Tibial nerve (tissue), 4 donors: ENCODE measurements at regions not wholly inside any gene's neighbourhood (a gene's known extent, or its start where the extent isn't known, plus 50 kb on each side); places are given as distances from the start of the nearest gene placed in this dataset.
"Not testable (repeated sequence)": the region's sequence is repeated elsewhere in the genome, so short reads cannot be mapped to it uniquely, and the experiment has no call there.

Source experiments
- DNase-seq, 2 donors: peaks; one replicate each; pipeline ENCODE4 v3.0.0-alpha.2; 2019; ENCODE audit warnings: low spot score in 2 of 2
- H3K27ac ChIP-seq, 4 donors: fragments of 200-600 bp; sonication (generic) in 3 of 4; one replicate each; pipeline ENCODE4 v1.5.1; 2017 to 2019; ENCODE audit warnings: mild to moderate bottlenecking in 1 of 4
- H3K27me3 ChIP-seq, 2 donors: fragments of 200-600 bp; sonication (generic) in 1 of 2; one replicate each; pipeline versions ENCODE4 v1.5.1 to v1.6.0; 2017 to 2019
- H3K36me3 ChIP-seq, 3 donors: fragments of 200-600 bp; sonication (generic); one replicate each; pipeline ENCODE4 v1.5.1; 2018 to 2019
- H3K4me1 ChIP-seq, 4 donors: fragments of 200-600 bp; sonication (generic) in 3 of 4; one replicate each; pipeline ENCODE4 v1.5.1; 2017 to 2019
- H3K4me3 ChIP-seq, 4 donors: fragments of 200-600 bp; sonication (generic) in 3 of 4; one replicate each; pipeline ENCODE4 v1.5.1; 2017 to 2019; ENCODE audit warnings: mild to moderate bottlenecking in 1 of 4, moderate library complexity in 1 of 4
- H3K9me3 ChIP-seq, 4 donors: fragments of 200-600 bp; sonication (generic) in 3 of 4; one replicate each; pipeline ENCODE4 v1.5.1; 2017 to 2019
- CTCF ChIP-seq, 5 experiments: fragments of 200-600 bp in 3 of 5; fragments of 450-650 bp in 2 of 5; sonication (generic) in 3 of 5; IDR thresholded peaks; one replicate each; pipeline ENCODE4 v1.5.1; 2016 to 2019; ENCODE audit warnings: antibody characterized with exemption in 5 of 5, mild to moderate bottlenecking in 3 of 5, moderate library complexity in 2 of 5
- EP300 ChIP-seq, 2 donors: sonication (generic); formaldehyde crosslinking; IDR thresholded peaks; one replicate each; pipeline ENCODE4 v1.6.1; 2017; ENCODE audit warnings: antibody characterized with exemption in 2 of 2, mild to moderate bottlenecking in 1 of 2
- POLR2A ChIP-seq, 2 donors: fragments of 450-650 bp; IDR thresholded peaks; one replicate each; pipeline ENCODE4 v1.6.1; 2017; ENCODE audit warnings: antibody characterized with exemption in 2 of 2, mild to moderate bottlenecking in 2 of 2, moderate library complexity in 2 of 2
- WGBS, 2 donors: methylation state at CpG; one replicate each; pipeline ENCODE4 v1.1.5; 2018; 5-methylcytosine and 5-hydroxymethylcytosine counted together

- no peaks in the 10 kb centered on the region for H3K36me3 ChIP-seq
- 84 to 87% methylated on average over 2 of the region's 2 CpGs for WGBS, 2 donors
Observed at GRCh38 chr4:96431094-96431493, 591.2 kb downstream of the PDHA2 start.

GRCh38 chr4:96448315-96448872 is 608.5 kb downstream of the PDHA2 start:
- Histone ChIP-seq H3K27ac (no peak overlapping the region), H3K9me3 (peaks cover 0 to 51% (median 5%) of the 10 kb centered on the region in 4 donors), H3K27me3 (no peaks in the 10 kb centered on the region), H3K36me3 (no peaks in the 10 kb centered on the region), H3K4me1 (no peaks in the 10 kb centered on the region), H3K4me3 (no peak overlapping the region)
- TF ChIP-seq EP300 (IDR thresholded peaks at IDR 0.05) = no peak
- no peak for TF ChIP-seq POLR2A (IDR thresholded peaks at IDR 0.05)
- no peak for TF ChIP-seq CTCF (IDR thresholded peaks at IDR 0.05)
- no peak for DNase-seq
- WGBS, 2 donors = 76 to 80% methylated on average over 3 of the region's 3 CpGs

More at GRCh38 chr4:96431094-96431493, 591.2 kb downstream of the PDHA2 start:
- TF ChIP-seq POLR2A (IDR thresholded peaks at IDR 0.05) = no peak
- TF ChIP-seq CTCF (IDR thresholded peaks at IDR 0.05) = no peak
- no peak for TF ChIP-seq EP300 (IDR thresholded peaks at IDR 0.05)
- DNase-seq = no peak
- Histone ChIP-seq H3K27me3 (no peaks in the 10 kb centered on the region), H3K4me3 (no peak overlapping the region), H3K27ac (no peak overlapping the region), H3K9me3 (no peaks in the 10 kb centered on the region), H3K4me1 (no peaks in the 10 kb centered on the region)

GRCh38 chr4:96455045-96455720 is 615.3 kb downstream of the PDHA2 start:
- Histone ChIP-seq H3K9me3 (peaks cover 0 to 13% (median 0%) of the 10 kb centered on the region in 4 donors), H3K4me1 (no peaks in the 10 kb centered on the region), H3K27ac (no peak overlapping the region), H3K27me3 (no peaks in the 10 kb centered on the region), H3K36me3 (no peaks in the 10 kb centered on the region), H3K4me3 (no peak overlapping the region)
- 88 to 89% methylated on average over 5 to 6 of the region's 6 CpGs for WGBS, 2 donors
- no peak for DNase-seq
- TF ChIP-seq EP300 (IDR thresholded peaks at IDR 0.05) = no peak
- no peak for TF ChIP-seq CTCF (IDR thresholded peaks at IDR 0.05)
- TF ChIP-seq POLR2A (IDR thresholded peaks at IDR 0.05) = no peak

- not testable (repeated sequence) for H3K4me3 ChIP-seq, H3K27ac ChIP-seq, H3K4me1 ChIP-seq, DNase-seq, H3K36me3 ChIP-seq, H3K27me3 ChIP-seq, H3K9me3 ChIP-seq
- 83 to 84% methylated on average over 4 of the region's 4 CpGs for WGBS, 2 donors
Observed at GRCh38 chr4:96458031-96458430, 618.1 kb downstream of the PDHA2 start.

- no peaks in the 10 kb centered on the region for H3K9me3 ChIP-seq
- H3K4me1 ChIP-seq = no peaks in the 10 kb centered on the region
- H3K36me3 ChIP-seq = no peaks in the 10 kb centered on the region
- H3K27me3 ChIP-seq = no peaks in the 10 kb centered on the region
- TF ChIP-seq CTCF (IDR thresholded peaks at IDR 0.05) (no peak), POLR2A (IDR thresholded peaks at IDR 0.05) (no peak), EP300 (IDR thresholded peaks at IDR 0.05) (no peak)
- WGBS, 2 donors = 53% methylated on average over 1 of the region's 1 CpG
- no peak overlapping the region for H3K4me3 ChIP-seq
- DNase-seq = no peak
- no peak overlapping the region for H3K27ac ChIP-seq
Observed at GRCh38 chr4:96459105-96459504, 619.2 kb downstream of the PDHA2 start.
